GM12878 (cell line): ENCODE measurements at regions not wholly inside any gene's neighbourhood (a gene's known extent, or its start where the extent isn't known, plus 50 kb on each side); places are given as distances from the start of the nearest gene placed in this dataset.

Experiments
- JUND ChIP-seq: IDR thresholded peaks from 2 replicates; pipeline ENCODE4 v1.6.1; 2012; ENCODE audit warnings: low read depth, mild to moderate bottlenecking, low read length, improper control_type of control experiment, moderate library complexity
- MLLT1 ChIP-seq: fragments of 450-650 bp; IDR thresholded peaks from 2 replicates; pipeline ENCODE4 v1.6.1; 2016; ENCODE audit warnings: mild to moderate bottlenecking
- TF ChIP-seq, protein P1 (sequence below): IDR thresholded peaks from 2 replicates; pipeline ENCODE4 v1.6.1; 2011; ENCODE audit warnings: low read depth, low read length, improper control_type of control experiment, borderline replicate concordance

DNA sequence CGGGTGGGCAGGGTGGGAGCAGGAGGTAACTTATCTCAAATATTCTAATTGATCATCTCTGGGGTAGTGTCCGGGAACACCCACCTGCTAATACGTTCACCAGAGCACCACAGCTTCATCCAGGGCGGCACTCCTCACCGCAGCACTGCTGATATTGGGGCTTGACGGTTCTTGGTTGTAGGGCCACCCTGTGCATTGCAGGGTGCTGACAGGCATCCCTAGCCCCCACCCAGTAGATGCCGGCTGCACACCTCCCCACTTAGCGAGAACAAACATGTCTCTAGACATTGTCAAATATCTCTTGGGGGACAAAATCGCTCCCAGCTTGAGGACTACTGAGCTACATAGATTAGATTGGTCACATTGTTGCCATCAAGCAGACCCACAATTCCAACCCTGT, 73.9 kb upstream of the WASF3 start:
- TF ChIP-seq, protein P1, sequence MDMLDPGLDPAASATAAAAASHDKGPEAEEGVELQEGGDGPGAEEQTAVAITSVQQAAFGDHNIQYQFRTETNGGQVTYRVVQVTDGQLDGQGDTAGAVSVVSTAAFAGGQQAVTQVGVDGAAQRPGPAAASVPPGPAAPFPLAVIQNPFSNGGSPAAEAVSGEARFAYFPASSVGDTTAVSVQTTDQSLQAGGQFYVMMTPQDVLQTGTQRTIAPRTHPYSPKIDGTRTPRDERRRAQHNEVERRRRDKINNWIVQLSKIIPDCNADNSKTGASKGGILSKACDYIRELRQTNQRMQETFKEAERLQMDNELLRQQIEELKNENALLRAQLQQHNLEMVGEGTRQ: no peak
- TF ChIP-seq MLLT1 (no peak), JUND (no peak)
